ENCODE measurements at regions not wholly inside any gene's neighbourhood (a gene's known extent, or its start where the extent isn't known, plus 50 kb on each side); places are given as distances from the start of the nearest gene placed in this dataset.
A peak's percentile ranks its signal among the peaks of the same experiment; 100 is the strongest.

GRCh38 chr18:29549759-29550158 lies 1372.8 kb upstream of the CDH2 start:
- no peak for DNase-seq (ENCODE audit: low spot score)

GRCh38 chr18:29547626-29548025 lies 1370.7 kb upstream of the CDH2 start:
- no peak for DNase-seq (ENCODE audit: low spot score)

GRCh38 chr18:29540548-29540947 lies 1363.6 kb upstream of the CDH2 start:
- DNase-seq (ENCODE audit: low spot score) = no peak

GRCh38 chr18:29531746-29532145 lies 1354.8 kb upstream of the CDH2 start:
- DNase-seq (ENCODE audit: low spot score) = no peak

- DNase-seq (ENCODE audit: low spot score) = no peak
Measured at GRCh38 chr18:29523371-29523770, 1346.4 kb upstream of the CDH2 start.

- DNase-seq (ENCODE audit: low spot score) = no peak
Measured at GRCh38 chr18:29512761-29513160, 1335.8 kb upstream of the CDH2 start.

- no peak for DNase-seq (ENCODE audit: low spot score)
Measured at GRCh38 chr18:29512203-29512602, 1335.3 kb upstream of the CDH2 start.

GRCh38 chr18:29501952-29502351 lies 1325.0 kb upstream of the CDH2 start:
- peak; percentile 79 for DNase-seq (ENCODE audit: low spot score)

GRCh38 chr18:29496152-29496680 lies 1319.3 kb upstream of the CDH2 start:
- DNase-seq (ENCODE audit: low spot score) = no peak

GRCh38 chr18:29494371-29494770 lies 1317.4 kb upstream of the CDH2 start:
- no peak for DNase-seq (ENCODE audit: low spot score)

GRCh38 chr18:29491907-29492306 lies 1315.0 kb upstream of the CDH2 start:
- DNase-seq (ENCODE audit: low spot score) = no peak

GRCh38 chr18:29488617-29489016 lies 1311.7 kb upstream of the CDH2 start:
- no peak for DNase-seq (ENCODE audit: low spot score)

- DNase-seq (ENCODE audit: low spot score) = no peak
Measured at GRCh38 chr18:29465526-29465925, 1288.6 kb upstream of the CDH2 start.

GRCh38 chr18:29459972-29460371 lies 1283.0 kb upstream of the CDH2 start:
- DNase-seq (ENCODE audit: low spot score) = no peak

GRCh38 chr18:29457316-29457889 lies 1280.5 kb upstream of the CDH2 start:
- DNase-seq (ENCODE audit: low spot score) = no peak

GRCh38 chr18:29449424-29449823 lies 1272.5 kb upstream of the CDH2 start:
- no peak for DNase-seq (ENCODE audit: low spot score)

- no peak for DNase-seq (ENCODE audit: low spot score)
Measured at GRCh38 chr18:29439398-29439797, 1262.5 kb upstream of the CDH2 start.

- no peak for DNase-seq (ENCODE audit: low spot score)
Measured at GRCh38 chr18:29436459-29436858, 1259.5 kb upstream of the CDH2 start.

GRCh38 chr18:29434650-29435049 lies 1257.7 kb upstream of the CDH2 start:
- DNase-seq (ENCODE audit: low spot score) = no peak

GRCh38 chr18:29430416-29430815 lies 1253.5 kb upstream of the CDH2 start:
- DNase-seq (ENCODE audit: low spot score) = no peak

- peak; percentile 58 for DNase-seq (ENCODE audit: low spot score)
Measured at GRCh38 chr18:29418136-29418535, 1241.2 kb upstream of the CDH2 start.

- no peak for DNase-seq (ENCODE audit: low spot score)
Measured at GRCh38 chr18:29406996-29407395, 1230.1 kb upstream of the CDH2 start.

GRCh38 chr18:29397536-29397935 lies 1220.6 kb upstream of the CDH2 start:
- no peak for DNase-seq (ENCODE audit: low spot score)

Measured in kidney tubule cell (primary cell).